Adrenal gland (tissue), 9 donors: ENCODE measurements at regions not wholly inside any gene's neighbourhood (a gene's known extent, or its start where the extent isn't known, plus 50 kb on each side); places are given as distances from the start of the nearest gene placed in this dataset.
"Not testable (repeated sequence)": the region's sequence is repeated elsewhere in the genome, so short reads cannot be mapped to it uniquely, and the experiment has no call there.

ENCODE experiments used
- DNase-seq, 7 donors: peaks; one replicate each; pipeline ENCODE4 v3.0.0-alpha.2; 2019 to 2020
- H3K27ac ChIP-seq, 5 donors: fragments of 200-600 bp; sonication (generic) in 4 of 5; 1 replicate in 3 of 5; 2 replicates in 2 of 5; pipeline versions ENCODE4 v1.5.1 to v1.8.0; 2016 to 2020; ENCODE audit warnings: mild to moderate bottlenecking in 1 of 5
- H3K27me3 ChIP-seq: fragments of 200-600 bp; 2 replicates; pipeline ENCODE4 v1.8.0; 2021
- H3K36me3 ChIP-seq, 2 donors: fragments of 200-600 bp; replicated peaks in 1 of 2; 1 replicate in 1 of 2; 2 replicates in 1 of 2; pipeline versions ENCODE4 v1.5.1 to v1.8.0; 2018 to 2022
- H3K4me1 ChIP-seq, 2 donors: fragments of 200-600 bp; replicated peaks in 1 of 2; 1 replicate in 1 of 2; 2 replicates in 1 of 2; pipeline versions ENCODE4 v1.5.1 to v1.8.0; 2018 to 2021
- H3K4me3 ChIP-seq, 4 donors: fragments of 200-600 bp; sonication (generic) in 3 of 4; one replicate each; pipeline ENCODE4 v1.5.1; 2016 to 2018
- H3K9me3 ChIP-seq, 3 donors: fragments of 200-600 bp; sonication (generic) in 1 of 3; replicated peaks in 1 of 3; 1 replicate in 2 of 3; 2 replicates in 1 of 3; pipeline versions ENCODE4 v1.5.1 to v1.8.0; 2016 to 2021
- CTCF ChIP-seq, 6 experiments: fragments of 450-650 bp in 4 of 6; fragments of 200-600 bp in 2 of 6; sonication (generic) in 1 of 6; IDR thresholded peaks; 1 replicate in 5 of 6; 2 replicates in 1 of 6; pipeline versions ENCODE4 v1.5.1 to v1.8.0; 2016 to 2021; ENCODE audit warnings: antibody characterized with exemption in 6 of 6, mild to moderate bottlenecking in 2 of 6, moderate library complexity in 1 of 6
- POLR2A ChIP-seq, 2 donors: fragments of 450-650 bp; IDR thresholded peaks; one replicate each; pipeline ENCODE4 v1.6.1; 2017; ENCODE audit warnings: antibody characterized with exemption in 2 of 2, mild to moderate bottlenecking in 2 of 2, moderate library complexity in 1 of 2
- WGBS, 4 donors: extraction: QIAGEN DNeasy Blood & Tissue Kit in 2 of 4; methylation state at CpG; one replicate each; pipeline versions ENCODE4 v1.1.5 to v1.1.7; 2013 to 2017; 5-methylcytosine and 5-hydroxymethylcytosine counted together
- intact Hi-C, 2 donors: fragments of 100-400 bp; cut with DNase I; formaldehyde crosslinking; loops; one replicate each; pipeline versions ENCODE4 v1.14.1 to v1.15.0; 2022 to 2023
- donor health status: healthy with polysubstance abuse.
- donor health status: Bipolar disorder and iron deficiency.
- donor health status: DM: yes; HTN: yes; CAD: no.
- donor health status: DM: no; HTN: no; CAD: no.
- donor health status: DM: no; HTN: no; CAD: no.

GRCh38 chr14:28307506-28307905, 459.1 kb upstream of the FOXG1 start:
- intact Hi-C loops: no loop called here
- 54 to 71% (median 68%) methylated on average over 1 of the region's 1 CpG for WGBS, 4 donors

GRCh38 chr14:28308734-28309133, 457.9 kb upstream of the FOXG1 start:
- DNase-seq: no peak
- Histone ChIP-seq H3K27me3 (no peaks in the 10 kb centered on the region), H3K4me1 (no peaks in the 10 kb centered on the region), H3K27ac (no peak overlapping the region), H3K36me3 (no peaks in the 10 kb centered on the region), H3K4me3 (no peak overlapping the region), H3K9me3 (no peaks in the 10 kb centered on the region)
- intact Hi-C loops: no loop called here
- 77 to 87% (median 84%) methylated on average over 2 of the region's 2 CpGs for WGBS, 4 donors
- TF ChIP-seq POLR2A (IDR thresholded peaks at IDR 0.05): no peak
- TF ChIP-seq CTCF (IDR thresholded peaks at IDR 0.05): no peak

More at GRCh38 chr14:28307506-28307905, 459.1 kb upstream of the FOXG1 start:
- Histone ChIP-seq H3K4me1 (no peaks in the 10 kb centered on the region), H3K27ac (no peak overlapping the region), H3K9me3 (no peaks in the 10 kb centered on the region), H3K36me3 (no peaks in the 10 kb centered on the region), H3K27me3 (no peaks in the 10 kb centered on the region), H3K4me3 (no peak overlapping the region)
- no peak for TF ChIP-seq CTCF (IDR thresholded peaks at IDR 0.05)
- no peak for DNase-seq

DNA sequence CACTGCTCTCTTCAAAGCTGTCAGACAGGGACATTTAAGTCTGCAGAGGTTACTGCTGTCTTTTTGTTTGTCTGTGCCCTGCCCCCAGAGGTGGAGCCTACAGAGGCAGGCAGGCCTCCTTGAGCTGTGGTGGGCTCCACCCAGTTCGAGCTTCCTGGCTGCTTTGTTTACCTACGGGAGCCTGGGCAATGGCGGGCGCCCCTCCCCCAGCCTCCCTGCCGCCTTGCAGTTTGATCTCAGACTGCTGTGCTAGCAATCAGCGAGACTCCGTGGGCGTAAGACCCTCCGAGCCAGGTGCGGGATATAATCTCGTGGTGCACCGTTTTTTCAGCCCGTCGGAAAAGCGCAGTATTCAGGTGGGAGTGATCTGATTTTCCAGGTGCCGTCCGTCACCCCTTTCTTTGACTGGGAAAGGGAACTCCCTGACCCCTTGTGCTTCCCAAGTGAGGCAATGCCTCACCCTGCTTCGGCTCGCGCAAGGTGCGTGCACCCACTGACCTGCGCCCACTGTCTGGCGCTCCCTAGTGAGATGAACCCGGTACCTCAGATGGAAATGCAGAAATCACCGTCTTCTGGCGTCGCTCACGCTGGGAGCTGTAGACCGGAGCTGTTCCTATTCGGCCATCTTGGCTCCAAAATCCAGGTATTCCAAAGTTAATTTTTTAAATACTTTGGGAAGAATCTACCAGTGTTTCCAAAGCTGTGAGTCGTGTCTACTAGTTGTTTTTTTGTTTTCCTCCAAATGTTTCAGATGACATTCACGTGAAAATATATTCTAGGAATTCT, 448.5 kb upstream of the FOXG1 start:
- H3K9me3 ChIP-seq, H3K4me1 ChIP-seq, H3K27me3 ChIP-seq, H3K4me3 ChIP-seq, H3K36me3 ChIP-seq, H3K27ac ChIP-seq, DNase-seq, intact Hi-C loops: not testable (repeated sequence)
- 88 to 93% (median 91%) methylated on average over 27 to 32 of the region's 32 CpGs for WGBS, 4 donors

DNA sequence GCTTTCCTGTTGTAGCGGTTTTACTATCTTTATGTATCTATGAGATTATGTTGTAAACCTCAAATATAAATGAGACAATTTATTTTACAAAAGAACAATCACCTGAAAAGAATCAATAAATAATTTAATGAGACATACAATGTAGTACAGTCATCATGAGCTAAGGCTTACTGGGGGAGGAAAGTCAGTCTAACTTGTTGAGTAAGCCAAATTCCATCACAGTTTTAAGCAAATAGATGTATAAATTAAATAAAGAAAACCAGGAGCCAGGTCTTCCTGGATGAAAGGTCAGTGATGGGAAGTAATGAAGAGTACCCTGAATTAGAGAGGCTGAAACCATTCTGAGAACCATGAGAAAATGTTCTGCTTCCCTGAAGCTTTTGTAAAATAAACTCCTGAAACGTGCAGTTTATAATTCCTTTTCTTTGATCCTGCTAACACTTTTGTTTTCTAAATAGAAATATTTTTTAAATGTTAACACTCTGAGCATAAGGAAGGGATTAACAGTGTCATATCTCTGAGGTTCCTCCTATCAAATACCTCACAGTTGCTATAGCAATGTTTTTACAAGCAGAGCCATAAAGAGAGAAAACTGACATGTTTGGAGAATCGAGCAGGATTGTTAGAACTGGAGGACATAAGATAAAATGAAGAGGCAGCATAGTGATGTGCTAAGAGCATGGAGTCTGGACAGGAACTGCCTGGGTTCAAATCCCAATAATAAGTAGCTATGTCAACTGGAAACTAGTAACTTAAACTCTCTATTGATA, 444.9 kb upstream of the FOXG1 start:
- TF ChIP-seq CTCF (IDR thresholded peaks at IDR 0.05) (no peak), POLR2A (IDR thresholded peaks at IDR 0.05) (no peak)
- Histone ChIP-seq H3K27me3 (no peaks in the 10 kb centered on the region), H3K4me3 (no peak overlapping the region), H3K27ac (no peak overlapping the region), H3K36me3 (no peaks in the 10 kb centered on the region), H3K9me3 (no peaks in the 10 kb centered on the region), H3K4me1 (no peaks in the 10 kb centered on the region)
- intact Hi-C loops: no loop called here
- WGBS, 4 donors: 37 to 42% (median 40%) methylated on average over 3 of the region's 3 CpGs
- DNase-seq: no peak
